ENCODE measurements at regions not wholly inside any gene's neighbourhood (a gene's known extent, or its start where the extent isn't known, plus 50 kb on each side); places are given as distances from the start of the nearest gene placed in this dataset.
"Not testable (repeated sequence)": the region's sequence is repeated elsewhere in the genome, so short reads cannot be mapped to it uniquely, and the experiment has no call there.

- DNase-seq (ENCODE audit: low read depth, low spot score), result no peak
These were observed 597.1 kb downstream of the MID1IP1 start for GRCh38 chrX:39398215-39398962.

- DNase-seq (ENCODE audit: low read depth, low spot score), result no peak
These were observed 597.7 kb downstream of the MID1IP1 start for GRCh38 chrX:39398963-39399261.

- no peak for DNase-seq (ENCODE audit: low read depth, low spot score)
These were observed 598.1 kb downstream of the MID1IP1 start for GRCh38 chrX:39399387-39399786.

GRCh38 chrX:39401483-39402110 lies 600.3 kb downstream of the MID1IP1 start:
- no peak for DNase-seq (ENCODE audit: low read depth, low spot score)

- DNase-seq (ENCODE audit: low read depth, low spot score), result no peak
These were observed 600.9 kb downstream of the MID1IP1 start for GRCh38 chrX:39402158-39402557.

- DNase-seq (ENCODE audit: low read depth, low spot score), result no peak
These were observed 605.5 kb downstream of the MID1IP1 start for GRCh38 chrX:39406799-39407198.

- no peak for DNase-seq (ENCODE audit: low read depth, low spot score)
These were observed 608.1 kb downstream of the MID1IP1 start for GRCh38 chrX:39409246-39409917.

GRCh38 chrX:39414290-39414854 lies 613.1 kb downstream of the MID1IP1 start:
- no peak for DNase-seq (ENCODE audit: low read depth, low spot score)

- DNase-seq (ENCODE audit: low read depth, low spot score), result no peak
These were observed 615.4 kb downstream of the MID1IP1 start for GRCh38 chrX:39416547-39417260.

GRCh38 chrX:39418254-39418704 lies 617.0 kb downstream of the MID1IP1 start:
- no peak for DNase-seq (ENCODE audit: low read depth, low spot score)

GRCh38 chrX:39418731-39419638 lies 617.7 kb downstream of the MID1IP1 start:
- DNase-seq (ENCODE audit: low read depth, low spot score), result no peak

- DNase-seq (ENCODE audit: low read depth, low spot score), result no peak
These were observed 619.7 kb downstream of the MID1IP1 start for GRCh38 chrX:39421006-39421405.

- DNase-seq (ENCODE audit: low read depth, low spot score), result no peak
These were observed 624.0 kb downstream of the MID1IP1 start for GRCh38 chrX:39425124-39425806.

- no peak for DNase-seq (ENCODE audit: low read depth, low spot score)
These were observed 624.8 kb downstream of the MID1IP1 start for GRCh38 chrX:39426101-39426500.

GRCh38 chrX:39427492-39427891 lies 626.2 kb downstream of the MID1IP1 start:
- DNase-seq (ENCODE audit: low read depth, low spot score), result no peak

GRCh38 chrX:39427906-39428305 lies 626.6 kb downstream of the MID1IP1 start:
- DNase-seq (ENCODE audit: low read depth, low spot score), result no peak

- no peak for DNase-seq (ENCODE audit: low read depth, low spot score)
These were observed 629.3 kb downstream of the MID1IP1 start for GRCh38 chrX:39430551-39430950.

GRCh38 chrX:39431893-39432292 lies 630.6 kb downstream of the MID1IP1 start:
- DNase-seq (ENCODE audit: low read depth, low spot score), result no peak

- not testable (repeated sequence) for DNase-seq (ENCODE audit: low read depth, low spot score)
These were observed 633.4 kb downstream of the MID1IP1 start for GRCh38 chrX:39434671-39435070.

GRCh38 chrX:39436538-39436937 lies 635.3 kb downstream of the MID1IP1 start:
- not testable (repeated sequence) for DNase-seq (ENCODE audit: low read depth, low spot score)
